GM21717 (cell line): ENCODE measurements at regions not wholly inside any gene's neighbourhood (a gene's known extent, or its start where the extent isn't known, plus 50 kb on each side); places are given as distances from the start of the nearest gene placed in this dataset.
"Not testable (repeated sequence)": the region's sequence is repeated elsewhere in the genome, so short reads cannot be mapped to it uniquely, and the experiment has no call there.

Experiments used
- ATAC-seq: cut with Tn5 transposase; IDR thresholded peaks from one replicate; pipeline ENCODE4 v1.9.1; 2021; ENCODE audit warnings: mild to moderate bottlenecking, moderate library complexity; ENCODE audit not compliant: unreplicated experiment

DNA sequence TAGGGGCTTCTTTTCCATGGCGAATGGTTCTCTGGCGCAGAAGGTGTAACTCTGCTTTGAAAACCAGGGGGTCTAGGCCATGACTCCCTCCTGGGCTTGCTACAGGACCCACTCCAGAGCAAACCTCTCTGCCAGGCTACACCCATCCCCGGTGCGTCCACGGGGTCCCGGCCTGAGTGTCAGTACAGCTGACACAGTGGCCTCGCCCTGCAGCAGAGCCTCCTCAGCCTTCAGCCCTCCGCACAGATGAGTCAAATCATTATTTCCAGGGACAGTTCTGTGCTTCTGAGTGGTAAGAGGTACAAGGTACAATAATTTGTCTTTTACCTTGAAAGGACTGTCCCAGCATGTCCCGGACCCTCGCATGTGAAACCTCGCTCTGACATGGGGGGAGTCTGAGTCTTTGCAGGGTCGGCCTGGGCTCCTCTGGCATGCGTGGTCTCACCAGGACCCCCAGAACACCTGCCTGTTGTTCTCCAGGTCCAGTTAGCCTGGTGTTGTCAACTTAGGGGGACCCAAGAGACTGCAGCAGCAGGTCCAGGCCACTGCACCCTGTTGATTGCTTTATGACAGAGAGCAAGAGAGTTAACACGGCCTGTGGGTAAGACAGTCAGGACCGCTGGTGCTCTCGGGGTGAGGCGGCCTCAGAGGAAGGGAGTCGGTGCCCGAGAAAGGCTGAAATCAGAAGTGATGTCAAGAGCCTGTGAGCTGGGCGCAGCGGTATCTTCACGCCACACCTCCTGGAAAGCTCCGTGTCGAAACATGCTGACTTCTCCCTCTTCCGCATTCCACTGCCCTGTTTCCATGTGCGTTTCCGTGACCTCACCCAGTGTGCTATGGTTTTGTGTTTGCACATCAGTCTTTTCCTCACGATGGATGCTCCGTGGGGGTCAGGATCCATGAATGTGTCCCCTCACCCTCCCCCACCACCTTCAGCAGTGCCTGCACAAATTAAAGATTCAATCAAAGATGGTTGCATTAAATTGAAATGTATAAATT is 340.1 kb downstream of the EIPR1 start:
- ATAC-seq, result no peak

DNA sequence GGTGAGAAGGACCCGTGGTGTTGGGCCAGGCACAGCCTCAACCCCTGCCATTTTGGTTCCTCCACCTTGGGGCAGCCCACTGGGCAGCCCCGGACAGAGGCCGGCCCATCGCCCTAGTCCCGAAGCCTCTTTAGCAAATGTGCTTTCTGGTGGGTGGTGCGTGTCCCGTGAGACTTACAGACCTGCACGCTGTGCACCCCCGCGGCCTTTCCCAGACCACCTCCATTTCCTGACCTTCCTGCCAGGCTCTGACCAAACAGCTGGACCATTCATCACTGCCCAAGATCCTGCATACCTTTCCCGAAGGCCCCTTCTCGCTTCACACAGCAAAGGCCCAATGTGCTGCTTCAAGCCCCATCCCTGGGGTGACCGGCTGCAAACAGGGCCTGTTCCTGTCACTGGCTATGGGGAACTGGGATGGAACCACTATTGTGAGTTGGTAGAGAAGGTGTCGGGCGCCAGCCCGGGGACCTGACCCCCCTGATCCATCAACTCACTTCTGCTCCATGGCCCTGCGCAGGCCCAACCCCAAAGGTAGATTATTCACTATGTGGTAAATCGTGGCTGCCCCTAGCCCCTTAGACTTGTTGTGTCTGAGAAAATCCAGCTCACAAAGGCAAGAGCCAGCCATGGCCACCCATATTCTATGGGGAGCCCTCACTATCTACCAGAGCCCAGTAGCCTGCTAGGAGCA is 341.0 kb downstream of the EIPR1 start:
- no peak for ATAC-seq

DNA sequence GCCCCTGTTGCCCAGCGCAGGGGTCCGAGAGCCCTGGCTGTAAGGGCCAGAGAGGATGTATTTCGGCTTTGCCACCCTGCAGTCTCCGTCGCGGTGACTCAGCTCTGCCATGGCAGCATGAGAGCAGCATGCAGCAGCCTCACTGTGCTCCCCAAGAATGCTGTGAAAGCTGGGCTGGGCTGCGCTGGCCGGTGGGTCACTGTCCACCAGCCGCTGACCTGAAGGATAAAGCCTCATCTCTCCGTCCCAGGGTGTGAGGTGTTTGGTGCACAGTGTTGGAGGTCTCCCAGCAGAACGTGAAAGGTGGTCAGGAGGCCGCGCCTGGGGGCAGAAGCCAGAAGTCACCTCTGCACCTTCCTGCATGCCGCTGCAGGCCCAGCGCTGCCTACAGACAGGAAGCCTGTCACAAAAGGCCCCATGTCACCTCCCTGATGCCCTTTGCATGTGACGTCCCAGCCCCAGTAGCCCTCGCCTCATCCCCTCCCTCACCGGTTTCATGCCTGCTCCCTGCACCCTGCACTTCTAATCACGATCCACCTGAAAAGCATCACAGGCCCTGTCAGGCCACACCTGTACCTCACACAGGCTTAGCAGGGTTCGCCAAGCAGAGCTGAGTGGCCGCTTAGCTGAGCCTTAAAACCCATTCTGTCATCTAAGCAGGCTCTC is 342.1 kb downstream of the EIPR1 start:
- no peak for ATAC-seq

DNA sequence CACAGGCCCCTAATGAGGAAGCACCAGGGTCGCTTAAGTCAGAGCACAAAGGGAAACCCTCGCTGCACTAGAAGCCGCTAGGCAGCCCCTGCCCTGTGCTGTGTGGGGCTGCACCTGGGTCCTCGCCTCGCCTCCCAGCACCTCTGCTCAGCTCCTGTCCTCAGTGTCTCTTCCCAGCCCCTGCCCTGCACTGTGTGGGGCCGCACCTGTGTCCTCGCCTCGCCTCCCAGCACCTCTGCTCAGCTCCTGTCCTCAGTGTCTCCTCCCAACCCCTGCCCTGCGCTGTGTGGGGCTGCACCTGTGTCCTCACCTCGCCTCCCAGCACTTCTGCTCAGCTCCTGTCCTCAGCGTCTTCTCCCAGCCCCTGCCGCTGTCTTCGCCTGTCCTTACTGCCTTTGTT is 342.8 kb downstream of the EIPR1 start:
- ATAC-seq, result no peak

DNA sequence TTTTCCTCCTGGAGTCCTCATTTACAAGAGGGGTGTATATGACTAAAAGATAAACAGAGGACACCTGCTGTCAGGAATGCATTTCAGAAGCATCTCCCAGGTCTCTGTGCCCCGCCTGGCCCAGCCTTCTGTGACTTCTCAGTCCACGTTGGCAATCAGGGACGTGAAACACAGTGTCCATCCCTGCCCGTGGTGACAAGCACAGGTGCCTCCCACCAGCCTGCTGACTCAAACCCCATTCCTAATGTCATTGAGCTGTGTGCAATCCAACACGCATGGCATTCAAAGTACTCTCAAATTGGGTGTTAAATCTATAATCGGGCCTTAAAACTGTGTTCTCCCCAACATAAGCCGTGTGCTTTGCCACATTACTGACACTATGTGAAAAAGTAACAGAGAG is 343.2 kb downstream of the EIPR1 start:
- no peak for ATAC-seq

DNA sequence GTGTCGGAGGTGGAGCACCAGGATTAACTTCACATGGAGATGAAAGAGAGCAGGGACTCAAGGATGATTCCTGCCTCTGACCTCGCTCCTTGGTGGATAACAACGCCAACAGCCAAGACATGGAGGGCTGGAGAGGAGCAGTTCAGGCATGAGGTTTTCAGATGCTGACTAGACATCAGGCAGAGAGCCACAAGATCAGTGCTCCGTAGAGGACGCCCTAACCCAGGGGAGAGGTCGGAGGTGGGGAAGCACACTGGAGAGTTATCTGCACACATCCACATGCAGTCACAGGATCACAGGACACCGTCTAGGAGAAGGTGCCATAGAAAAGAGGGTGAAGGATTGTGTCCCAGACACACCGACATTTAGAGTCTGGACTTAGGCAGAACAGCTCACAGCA is 344.3 kb downstream of the EIPR1 start:
- no peak for ATAC-seq

DNA sequence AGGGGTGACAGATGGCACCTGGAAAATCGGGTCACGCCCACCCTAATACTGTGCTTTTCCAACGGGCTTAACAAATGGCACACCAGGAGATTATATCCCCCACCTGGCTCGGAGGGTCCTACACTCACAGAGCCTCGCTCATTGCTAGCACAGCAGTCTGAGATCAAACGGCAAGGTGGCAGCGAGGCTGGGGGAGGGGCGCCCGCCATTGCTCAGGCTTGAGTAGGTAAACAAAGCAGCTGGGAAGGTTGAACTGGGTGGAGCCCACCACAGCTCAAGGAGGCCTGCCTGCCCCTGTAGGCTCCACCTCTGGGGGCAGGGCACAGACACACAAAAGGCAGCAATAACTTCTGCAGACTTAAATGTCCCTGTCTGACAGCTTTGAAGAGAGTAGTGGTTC is 346.8 kb downstream of the EIPR1 start:
- ATAC-seq, result not testable (repeated sequence)

DNA sequence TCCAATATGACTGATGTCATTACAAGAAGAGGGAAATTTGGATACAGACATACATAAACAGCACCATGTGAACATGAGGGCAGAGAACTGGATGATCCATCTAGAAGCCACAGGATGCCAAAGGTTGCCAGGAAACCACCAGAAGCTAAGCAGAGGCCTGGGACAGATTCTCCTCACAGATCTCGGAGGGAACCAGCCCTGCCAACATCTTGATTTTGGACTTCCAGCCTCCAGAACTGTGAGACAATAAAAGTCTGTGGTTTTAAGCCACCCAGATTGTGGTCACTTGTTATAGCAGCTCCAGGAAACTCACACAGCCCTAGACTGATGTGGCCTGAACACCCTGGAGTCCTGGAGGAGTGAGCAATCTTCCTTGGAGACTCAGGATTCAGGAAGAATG is 351.6 kb downstream of the EIPR1 start:
- ATAC-seq, result no peak

DNA sequence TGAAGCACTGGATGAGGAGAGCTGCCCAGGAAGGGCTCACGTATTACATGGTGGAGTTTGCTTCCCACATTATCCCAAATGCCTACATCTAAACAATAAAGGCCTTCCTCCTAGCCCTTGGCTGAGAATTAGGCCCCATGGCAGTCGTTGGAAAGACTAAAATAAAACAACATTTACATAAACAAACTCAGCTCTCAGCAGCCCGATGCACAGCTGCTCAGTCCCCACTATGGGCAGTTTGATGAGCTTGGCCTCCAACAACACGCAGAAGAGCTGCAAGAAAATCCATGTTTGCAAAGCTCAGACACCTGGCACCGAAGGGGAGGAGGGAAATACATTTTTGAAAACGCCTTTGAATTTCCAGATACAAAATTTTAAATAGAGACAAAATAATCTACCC is 352.4 kb downstream of the EIPR1 start:
- ATAC-seq, result no peak

DNA sequence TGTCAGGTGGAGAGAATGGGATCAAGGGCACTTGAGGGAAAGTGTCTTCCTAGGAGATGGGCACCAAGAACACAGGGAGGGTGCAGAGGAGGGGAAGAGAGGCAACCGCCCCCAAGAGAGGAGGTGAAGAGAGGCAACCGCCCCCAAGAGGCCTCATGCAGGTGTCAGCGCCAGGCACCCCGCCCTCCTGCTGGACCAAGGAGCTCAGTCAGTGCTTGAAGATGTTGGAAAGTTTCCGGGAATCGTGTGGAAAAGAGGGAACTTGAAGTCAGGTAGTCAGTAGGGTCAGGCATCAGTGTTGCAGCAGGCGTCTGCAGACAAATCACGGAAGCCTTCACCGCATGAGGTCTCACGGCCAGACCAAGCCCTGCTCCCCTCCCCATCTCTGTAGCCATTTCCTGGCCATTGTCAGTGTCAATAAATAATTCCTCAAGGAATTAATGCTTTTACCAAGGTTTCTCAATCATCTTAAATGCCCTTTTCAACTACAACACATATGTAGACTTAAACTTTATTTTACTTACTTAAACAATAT is 353.1 kb downstream of the EIPR1 start:
- no peak for ATAC-seq

DNA sequence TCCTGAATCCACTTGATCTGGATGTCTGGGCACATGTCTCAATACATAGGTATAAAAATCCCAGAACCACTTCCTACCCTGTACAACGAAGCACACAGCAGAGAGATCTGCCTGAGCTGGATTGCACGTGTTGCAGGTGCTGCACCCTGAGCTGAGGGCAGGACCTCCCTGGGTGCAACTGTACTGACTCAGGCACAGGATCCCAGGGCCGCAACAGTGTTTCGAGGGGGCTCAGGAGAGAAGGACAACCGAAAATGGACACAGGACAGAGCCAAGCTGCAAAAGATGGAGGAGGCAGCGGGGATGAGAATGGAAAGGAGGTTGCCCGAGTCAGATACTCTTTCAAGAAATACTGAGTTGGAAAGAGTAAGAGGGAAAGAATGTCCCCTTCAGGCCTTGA is 354.1 kb downstream of the EIPR1 start:
- no peak for ATAC-seq

DNA sequence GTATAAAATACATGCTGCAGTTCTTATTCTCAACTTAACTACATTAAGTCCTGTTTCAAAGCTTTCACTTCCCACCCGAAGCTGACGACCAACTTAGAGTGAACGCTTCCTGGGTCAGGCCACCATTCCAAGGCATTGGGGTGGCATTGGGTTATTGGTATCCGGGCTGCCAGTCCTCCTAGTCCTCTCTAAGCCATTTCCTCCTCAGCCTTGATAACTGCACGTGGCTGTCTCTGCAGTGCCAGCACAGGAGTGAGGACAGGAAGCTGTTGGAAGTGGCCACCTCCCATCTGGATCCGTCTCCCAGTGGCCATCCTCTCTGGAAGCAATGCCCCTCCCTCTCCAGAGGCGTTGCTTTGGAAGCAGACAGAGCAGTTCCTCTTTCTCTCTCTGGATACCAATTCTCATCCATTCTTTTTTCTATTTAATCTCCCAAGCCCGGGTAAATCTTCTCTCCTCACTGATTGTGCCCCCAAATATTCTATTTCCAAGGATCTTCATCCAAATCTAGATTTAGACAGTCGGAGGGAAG is 354.7 kb downstream of the EIPR1 start:
- no peak for ATAC-seq

DNA sequence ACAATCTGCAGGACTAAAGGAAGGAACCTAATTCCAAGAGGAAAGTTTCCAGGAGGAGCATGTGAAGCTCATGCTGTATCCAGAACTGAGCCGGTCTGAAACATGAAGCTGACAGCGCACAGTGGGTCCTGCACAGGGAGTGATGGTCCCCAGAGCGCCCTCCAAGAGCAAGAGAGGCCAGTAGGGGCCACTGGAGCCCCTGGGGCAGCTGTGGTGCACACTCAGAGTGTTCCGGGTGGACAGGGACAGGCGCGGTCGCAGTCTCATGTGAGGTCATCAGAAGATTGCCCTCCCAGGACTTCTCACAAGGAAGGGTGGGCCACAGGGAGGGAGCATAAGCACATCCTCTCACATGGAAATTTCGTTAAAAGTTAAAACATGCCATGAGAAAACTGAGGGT is 355.9 kb downstream of the EIPR1 start:
- ATAC-seq, result no peak

DNA sequence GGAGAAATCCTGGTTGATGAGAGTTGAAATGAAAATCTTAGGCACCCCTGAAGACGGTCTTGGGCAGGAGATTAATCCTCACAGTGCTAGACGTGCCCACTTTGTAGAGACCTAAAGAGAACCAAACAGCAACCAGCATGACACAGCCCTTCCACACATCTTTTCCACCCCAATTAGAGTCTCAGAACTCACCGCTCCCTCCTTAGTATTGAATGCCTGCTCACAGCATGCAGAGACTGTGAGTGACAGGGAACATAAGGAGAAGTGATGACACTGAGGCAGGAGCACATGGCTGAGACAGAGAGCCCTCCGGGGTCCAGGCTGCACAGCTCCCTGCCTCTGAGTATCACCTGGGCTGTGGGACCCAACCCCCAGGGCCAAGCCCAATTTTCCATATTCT is 367.6 kb downstream of the EIPR1 start:
- no peak for ATAC-seq

DNA sequence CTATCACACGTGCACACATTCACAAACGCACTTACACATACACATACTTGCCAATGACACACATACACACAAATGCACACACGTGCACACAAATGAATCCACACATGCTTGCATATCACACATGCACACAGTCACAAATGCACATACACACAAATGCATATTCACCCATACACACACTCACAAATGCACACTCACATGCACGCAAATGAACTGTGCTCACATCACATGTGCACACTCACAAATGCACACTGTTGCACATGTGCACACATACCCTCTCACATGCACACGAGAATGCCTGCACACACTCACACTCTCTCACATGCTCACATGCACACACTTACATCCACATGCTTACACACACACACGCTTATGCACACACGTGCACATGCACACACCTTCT is 368.1 kb downstream of the EIPR1 start:
- ATAC-seq, result no peak

DNA sequence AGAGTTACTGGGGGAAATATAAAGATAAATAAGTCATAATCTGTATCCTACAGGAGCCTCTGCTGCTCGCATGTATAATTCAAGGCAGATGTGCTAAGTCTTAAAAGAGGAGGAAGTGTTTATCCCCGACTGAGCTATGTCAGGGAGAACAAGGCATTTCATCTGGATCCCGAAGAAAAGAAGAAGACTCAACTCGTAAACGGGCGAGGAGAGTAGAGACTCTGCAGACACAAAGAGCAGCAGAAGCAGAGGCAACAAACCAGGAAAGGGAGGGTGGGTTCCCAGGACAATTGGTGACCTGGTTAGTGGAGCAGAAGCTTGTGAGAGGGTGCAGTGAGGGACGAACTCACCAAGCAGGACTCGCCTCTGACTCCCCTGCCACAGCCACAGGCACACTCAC is 368.6 kb downstream of the EIPR1 start:
- ATAC-seq, result no peak

DNA sequence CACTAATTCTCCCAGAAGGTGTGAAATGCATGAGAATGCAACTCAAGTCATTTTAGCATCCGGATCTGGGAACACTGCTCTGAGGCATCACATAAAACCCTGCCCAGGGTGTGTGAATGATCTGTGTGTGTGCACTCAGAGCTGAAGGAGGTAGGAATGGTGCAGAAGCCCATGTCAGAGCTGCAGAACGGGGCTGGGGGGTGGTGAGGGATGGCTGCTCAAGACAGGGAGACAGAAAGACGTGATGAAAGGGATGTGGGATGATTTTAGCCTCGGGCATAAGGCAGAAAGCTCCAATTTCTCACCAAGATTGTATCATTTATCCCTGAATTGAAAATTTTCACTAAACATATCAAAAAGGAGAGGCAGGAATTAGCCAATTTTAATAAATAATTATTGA is 369.1 kb downstream of the EIPR1 start:
- ATAC-seq, result no peak

DNA sequence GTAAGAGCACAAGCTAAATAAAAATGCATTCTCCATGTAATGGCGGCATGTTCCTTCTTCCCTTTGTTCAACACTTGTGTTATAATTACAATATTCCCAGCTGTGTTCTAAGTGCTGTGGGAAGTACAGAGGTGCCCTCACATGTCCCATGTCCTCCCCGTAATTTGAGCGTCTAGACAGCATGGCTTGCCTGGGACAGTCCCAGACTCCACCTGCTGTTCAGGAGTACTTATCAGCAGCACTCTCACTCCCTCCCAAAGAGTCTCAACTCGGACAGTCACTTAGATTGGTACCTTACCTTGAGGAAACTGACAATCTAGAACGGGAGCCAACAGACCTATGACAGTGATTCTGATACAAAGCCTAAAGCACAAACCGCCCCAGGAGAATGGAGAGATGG is 370.5 kb downstream of the EIPR1 start:
- no peak for ATAC-seq

DNA sequence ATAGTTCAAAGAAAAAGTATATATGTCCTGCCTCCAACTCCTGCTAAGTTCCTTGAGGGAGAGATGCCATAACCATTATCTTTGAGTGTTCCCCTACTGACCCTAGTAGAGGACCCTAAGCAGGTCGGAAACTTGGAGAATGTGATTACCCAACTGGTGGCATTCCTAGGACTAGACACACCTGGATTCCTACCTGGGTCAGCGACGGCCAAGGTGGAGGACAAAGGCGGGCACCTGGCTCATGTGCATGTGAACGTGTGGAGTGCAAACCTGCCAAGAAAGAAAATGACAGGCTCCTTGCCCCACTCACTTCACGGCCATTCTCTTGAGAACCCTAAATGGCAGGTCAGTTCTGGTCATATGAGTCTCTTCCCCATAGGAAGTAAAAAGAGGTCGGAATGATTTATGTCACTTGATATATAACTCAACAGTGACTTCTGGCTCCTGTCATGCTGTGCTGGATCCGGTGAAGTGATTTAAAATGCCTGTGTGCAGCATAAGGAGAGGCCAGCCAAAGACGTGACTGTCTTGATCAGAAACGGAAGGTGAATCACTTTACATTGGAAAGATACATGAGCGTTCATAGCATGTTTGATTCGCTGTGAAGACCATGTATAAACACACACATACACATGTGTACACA is 371.6 kb downstream of the EIPR1 start:
- no peak for ATAC-seq
